GM18909 (cell line): ENCODE measurements at regions not wholly inside any gene's neighbourhood (a gene's known extent, or its start where the extent isn't known, plus 50 kb on each side); places are given as distances from the start of the nearest gene placed in this dataset.
"Not testable (repeated sequence)": the region's sequence is repeated elsewhere in the genome, so short reads cannot be mapped to it uniquely, and the experiment has no call there.

Experiments used
- ATAC-seq: cut with Tn5 transposase; IDR thresholded peaks from one replicate; pipeline ENCODE4 v1.9.1; 2021; ENCODE audit warnings: mild to moderate bottlenecking; ENCODE audit not compliant: unreplicated experiment, poor library complexity

DNA sequence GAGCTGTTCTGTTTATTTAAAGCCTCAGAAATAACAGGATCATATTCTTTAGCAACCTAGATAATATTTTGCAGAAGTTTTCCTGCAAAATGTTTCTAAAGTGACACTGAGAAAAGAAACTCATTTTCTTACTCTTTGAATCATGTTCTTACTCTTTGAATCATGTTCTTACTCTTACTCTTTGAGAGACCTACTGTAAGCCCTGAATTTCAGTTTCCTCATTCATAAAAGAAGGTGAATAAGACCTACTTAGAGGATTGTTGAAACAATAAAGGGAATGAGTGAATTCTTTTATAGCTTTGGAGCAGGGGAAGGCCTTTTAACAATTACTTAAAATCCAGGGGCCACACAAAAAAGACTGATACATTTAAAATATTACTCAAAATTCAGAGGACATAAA, 221.7 kb upstream of the CMC1 start:
- ATAC-seq: no peak

DNA sequence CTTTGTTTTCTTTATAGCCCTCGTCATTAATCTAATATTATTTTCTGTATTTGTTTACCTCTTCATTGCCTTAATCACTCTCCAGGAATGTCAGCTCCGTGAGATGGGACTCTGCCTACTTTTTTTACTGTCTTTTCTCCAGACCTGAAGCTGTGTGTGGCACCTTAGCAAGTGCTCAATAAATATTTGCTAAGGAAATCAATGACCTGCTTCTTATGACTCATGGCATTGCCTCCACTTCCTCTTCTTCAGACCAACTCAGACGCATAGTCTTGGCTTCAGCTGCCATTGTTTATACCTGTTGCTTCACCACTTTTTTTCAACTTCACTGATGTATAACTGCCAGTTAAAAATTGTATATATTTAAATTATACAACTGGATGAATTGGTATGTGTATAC, 218.5 kb upstream of the CMC1 start:
- no peak for ATAC-seq

DNA sequence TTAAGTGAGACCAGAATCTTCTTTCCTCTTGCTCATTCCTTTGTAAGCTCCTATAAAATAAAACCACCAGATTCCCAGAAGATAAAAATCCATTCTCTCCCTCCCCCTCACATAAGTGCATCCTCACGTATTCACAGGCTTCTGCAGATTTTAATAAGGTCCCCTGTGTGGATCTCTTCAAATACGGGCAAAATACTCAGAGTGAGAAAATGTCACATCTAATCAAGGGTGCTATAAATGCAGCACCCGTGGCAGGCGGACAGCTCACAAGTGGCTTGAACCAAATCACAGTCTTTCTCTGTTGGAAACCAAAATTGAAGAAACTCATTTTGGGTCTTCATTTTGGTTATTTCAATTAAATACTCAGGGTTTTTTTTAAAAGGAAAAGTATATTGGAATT, 212.9 kb upstream of the CMC1 start:
- ATAC-seq: no peak

DNA sequence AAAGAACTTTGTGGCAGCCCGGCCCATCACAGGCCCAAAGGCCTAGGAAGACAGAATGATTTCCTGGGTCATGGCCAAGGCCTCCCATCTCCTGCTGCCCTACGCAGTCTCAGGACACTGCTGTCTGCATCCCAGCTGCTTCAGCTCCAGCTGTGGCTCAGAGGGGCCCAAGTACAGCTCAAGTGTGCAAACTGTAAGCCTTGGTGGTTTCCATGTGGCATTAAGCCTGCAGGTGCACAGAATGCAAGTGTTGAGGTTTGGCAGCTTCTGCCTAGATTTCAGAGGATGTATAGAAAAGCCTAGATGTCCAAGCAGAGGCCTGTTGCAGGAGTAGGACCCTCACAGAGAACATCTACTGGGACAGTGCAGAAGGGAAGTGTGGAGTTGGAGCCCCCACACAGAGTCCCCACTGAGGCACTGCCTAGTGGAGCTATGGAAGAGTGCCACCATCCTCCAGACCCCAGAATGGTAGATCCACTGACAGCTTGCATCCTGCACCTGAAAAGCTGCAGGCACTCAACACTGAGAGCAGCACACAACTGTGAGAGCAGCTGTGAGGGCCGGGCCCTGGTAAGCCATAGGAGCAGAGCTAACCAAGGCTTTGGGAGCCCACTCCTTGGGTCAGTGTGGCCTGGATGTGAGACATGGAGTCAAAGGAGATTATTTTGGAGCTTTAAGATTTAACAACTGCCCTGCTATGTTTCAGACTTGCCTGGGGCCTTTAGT, 208.2 kb upstream of the CMC1 start:
- no peak for ATAC-seq

DNA sequence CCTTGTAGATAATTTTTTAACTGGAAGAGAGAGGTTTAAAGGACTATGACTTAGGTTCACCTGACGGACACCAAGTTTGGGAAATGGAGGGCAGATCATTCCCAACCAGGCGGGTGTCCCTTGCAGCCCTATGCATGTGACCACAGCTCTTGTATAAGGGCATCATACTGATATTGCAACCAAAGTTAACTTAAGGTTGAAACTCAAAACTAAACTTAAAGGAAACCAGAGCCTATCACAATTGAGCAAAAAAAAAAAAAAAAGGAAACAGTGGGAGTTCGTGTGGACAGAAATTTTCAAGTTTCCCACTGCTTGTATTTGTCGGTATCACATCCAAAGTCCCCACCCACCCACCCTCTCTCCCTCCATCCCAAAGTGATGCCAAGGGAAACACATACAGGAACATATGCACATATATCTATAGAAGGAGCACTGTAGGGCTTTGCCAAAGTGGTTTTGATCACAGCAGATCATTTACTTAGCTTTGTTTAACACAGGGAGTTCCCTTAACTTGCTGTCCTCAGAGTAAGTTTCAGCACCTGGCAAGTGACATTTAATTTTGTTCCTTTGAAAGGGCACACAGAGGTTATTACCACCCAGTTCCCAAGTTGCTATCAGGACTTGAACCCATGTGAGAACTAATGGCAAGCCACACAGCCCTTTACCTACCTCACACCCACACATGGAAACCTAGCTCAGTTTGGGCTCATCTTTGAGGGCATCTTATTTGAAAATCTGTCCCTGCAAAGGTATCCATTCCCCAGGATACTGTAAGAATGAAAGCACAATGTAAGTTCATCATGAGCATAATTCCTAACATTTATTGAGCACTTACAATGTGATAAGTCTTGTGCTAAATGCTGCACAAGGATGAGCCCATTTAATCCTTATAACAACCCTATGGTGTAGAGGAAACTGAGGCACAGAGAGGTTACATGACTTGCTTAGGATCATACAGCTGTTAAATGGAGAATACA, 204.5 kb upstream of the CMC1 start:
- ATAC-seq: peak; percentile 82

DNA sequence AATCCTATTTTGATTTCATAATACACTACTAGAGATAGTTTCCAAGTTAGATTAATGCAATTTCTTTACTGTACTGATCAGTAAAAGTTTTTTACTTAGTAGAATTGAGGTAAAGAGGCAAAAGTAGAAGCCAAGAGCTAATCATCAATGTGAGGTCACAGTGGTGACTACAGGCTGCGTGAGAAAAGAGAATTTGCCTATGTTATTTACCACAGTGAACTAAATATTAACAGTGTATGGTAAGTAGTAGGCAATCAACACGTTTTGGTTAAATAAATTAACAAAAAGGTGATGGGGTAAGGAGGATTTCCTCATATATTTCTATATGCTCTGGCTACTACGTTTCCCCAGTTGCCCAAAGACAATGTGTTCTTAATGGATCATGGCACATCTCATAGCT, 202.2 kb upstream of the CMC1 start:
- peak; percentile 50 for ATAC-seq

DNA sequence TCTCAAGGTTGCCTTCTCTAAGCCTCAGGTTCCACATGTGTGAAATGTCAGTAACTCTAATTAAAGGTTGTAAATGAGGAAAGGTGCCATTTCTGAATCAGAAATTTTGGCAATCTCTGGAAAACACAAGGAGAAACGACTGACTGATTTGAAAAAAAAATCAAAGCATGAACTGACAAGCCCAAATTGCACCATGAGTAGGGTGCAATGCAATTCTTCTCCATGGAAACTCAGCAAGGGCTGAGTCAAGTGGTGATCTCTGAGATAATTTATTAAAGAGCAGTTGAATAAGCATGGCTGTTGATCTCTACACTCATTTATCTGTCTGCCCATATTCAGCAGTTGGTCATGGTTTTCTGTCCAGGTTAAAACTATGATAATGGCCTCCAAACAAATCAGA, 201.6 kb upstream of the CMC1 start:
- no peak for ATAC-seq

DNA sequence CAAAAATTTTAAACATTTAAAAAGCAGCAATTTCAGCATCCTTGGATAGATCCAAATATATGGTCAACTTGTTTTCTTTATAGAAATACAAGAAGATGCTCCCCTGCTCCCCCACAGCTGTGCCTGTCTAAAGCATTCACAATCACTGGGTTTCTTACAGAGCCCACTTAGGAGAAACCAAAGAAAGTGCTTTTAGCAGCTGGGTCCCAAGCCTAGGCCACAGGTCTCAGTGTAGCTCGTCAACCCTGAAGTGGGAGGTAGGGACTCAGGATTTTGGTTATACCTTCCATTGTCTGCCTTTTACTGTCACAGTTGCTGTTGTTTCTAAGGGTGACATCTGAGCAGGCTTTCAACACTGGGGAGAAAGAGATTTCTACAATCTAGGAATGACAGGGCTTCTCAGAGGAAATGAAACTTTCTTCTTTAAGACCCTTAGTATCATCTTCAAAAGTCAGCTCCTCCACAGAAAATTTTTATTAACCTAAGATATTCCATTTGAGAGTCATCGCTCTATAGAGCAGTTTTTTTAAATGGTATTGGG, 199.3 kb upstream of the CMC1 start:
- ATAC-seq: peak; percentile 59

DNA sequence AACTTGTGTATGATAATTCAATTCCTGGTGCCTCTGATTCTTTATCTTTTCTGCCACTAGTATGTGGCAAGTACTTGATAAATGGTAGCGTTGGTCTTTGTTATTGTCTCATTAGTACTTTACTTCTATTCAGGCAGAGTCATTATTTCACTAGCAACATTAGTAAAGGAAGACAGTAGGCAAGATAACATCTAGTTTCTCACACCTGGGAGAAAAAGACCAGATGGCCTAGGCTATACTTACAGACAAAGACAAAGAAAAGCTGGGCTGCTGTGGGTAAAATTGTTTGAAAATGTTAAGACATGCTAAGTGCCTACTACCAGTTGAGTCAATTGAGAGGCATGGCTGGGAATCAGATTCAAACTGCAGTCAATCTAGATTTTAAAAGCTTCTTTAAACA, 198.7 kb upstream of the CMC1 start:
- ATAC-seq: peak; percentile 27

DNA sequence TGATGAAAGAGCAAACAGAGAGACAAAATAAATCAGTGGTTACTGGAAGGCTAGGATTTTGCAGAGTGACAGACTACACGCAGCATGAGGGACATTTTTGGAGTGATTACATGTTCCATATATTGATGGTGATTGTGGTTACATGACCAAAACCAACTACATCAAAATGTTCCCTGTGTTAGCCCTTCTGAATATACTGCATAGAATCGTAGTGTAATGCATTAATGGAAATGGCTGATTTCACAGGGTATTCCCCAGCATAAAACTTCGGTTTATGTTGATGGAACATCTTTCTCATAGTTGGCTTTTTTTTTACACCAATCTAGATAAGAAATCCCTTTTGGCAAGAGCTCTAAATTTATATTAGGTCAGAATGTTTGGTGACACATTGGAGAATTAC, 191.3 kb upstream of the CMC1 start:
- ATAC-seq: no peak

DNA sequence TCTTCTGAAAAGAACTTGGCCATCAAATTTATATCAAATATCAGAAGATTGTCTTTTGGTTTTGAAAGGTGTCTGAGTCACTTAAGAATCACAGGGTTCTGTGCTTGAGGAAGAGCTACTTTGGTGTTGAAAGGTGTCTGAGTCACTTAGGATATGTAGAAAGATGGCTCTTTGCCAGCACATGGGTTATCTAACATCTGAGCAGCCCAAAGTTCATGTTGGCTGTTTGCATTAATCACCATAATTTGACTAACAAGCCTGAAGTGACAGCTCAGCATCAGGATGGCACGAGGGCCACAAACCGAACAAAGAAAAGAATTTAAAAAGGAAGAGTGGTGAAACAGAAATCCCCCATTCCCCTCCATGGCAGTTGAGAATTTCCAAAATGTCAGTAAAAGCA, 190.5 kb upstream of the CMC1 start:
- no peak for ATAC-seq

DNA sequence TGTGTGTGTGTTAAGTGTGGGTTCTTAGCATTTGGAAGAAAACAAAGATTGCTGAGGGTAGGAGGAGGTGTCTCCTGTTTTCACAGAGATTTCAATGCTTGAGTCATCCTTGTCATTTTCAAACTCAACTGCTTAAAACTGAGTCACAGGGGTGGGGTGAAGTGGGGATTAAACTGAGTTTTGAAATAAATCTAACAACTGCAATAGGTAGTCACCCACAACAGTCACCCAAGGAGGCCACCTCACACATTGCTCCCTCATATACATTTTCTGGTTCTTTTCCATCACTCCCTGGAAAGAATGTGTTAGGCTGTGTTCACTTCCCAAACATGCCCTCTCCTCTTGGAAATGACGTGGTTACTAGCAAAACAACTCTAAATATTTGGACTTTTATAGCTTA, 187.7 kb upstream of the CMC1 start:
- ATAC-seq: no peak

DNA sequence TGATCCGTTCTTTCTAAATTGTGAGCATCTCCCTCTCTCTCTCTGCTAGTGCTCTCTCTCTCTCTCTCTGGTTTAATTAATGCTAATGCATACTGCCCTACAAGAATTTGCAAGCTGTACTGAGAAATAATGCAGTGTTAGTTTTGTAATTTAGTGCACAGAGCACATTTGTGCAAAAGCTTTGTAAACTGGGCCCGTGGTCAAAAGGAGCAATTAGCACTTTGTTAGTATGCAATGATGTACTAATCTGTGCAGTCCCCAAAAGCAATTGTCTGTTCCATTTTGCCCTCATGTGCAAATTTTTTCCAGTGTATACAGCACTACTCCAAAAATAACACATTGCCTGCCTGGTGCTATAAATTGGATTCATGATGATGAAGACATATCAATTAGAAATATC, 184.6 kb upstream of the CMC1 start:
- ATAC-seq: no peak

DNA sequence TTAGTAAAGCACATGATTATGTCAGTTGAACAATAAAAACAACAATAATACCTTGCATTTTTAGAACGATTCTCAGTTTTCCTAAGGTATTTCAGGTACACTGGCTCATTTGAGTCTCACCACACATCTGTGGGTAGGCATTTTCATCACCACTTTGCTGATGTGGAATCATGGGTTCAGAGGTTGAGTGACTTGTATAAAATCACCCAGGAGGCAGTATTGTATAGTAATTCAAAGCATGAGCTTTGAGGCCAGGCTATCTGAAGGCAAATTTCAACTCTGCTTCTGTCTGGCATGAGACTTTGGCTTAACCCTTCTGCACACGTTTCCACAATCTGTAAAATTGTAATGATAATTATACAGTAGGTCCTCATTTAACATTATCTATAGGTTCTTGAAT, 183.9 kb upstream of the CMC1 start:
- ATAC-seq: no peak

DNA sequence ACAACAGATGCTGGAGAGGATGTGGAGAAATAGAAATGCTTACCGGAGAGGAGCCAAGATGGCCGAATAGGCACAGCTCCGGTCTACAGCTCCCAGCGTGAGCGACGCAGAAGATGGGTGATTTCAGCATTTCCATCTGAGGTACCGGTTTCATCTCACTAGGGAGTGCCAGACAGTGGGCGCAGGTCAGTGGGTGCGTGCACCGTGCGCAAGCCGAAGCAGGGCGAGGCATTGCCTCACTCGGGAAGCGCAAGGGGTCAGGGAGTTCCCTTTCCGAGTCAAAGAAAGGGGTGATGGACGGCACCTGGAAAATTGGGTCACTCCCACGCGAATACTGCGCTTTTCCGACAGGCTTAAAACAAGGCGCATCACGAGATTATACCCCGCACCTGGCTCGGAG, 182.2 kb upstream of the CMC1 start:
- ATAC-seq: not testable (repeated sequence)

DNA sequence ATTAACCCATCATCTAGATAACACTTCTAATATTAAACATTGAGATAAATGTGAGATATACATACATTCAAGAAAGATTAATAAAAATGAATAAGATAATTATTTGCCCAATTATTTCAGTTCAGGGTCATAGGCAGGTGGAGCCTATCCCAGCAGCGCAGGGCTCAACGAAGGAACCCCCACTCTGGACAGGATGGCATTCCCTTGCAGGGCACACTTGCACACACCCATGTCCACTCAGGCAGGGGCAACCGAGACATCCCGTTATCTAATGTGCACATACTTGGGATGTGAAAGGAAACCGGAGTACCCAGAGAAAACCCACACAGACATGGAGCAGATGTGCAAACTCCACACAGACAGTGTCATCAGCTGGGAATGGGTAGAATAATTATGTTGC, 175.4 kb upstream of the CMC1 start:
- ATAC-seq: no peak

DNA sequence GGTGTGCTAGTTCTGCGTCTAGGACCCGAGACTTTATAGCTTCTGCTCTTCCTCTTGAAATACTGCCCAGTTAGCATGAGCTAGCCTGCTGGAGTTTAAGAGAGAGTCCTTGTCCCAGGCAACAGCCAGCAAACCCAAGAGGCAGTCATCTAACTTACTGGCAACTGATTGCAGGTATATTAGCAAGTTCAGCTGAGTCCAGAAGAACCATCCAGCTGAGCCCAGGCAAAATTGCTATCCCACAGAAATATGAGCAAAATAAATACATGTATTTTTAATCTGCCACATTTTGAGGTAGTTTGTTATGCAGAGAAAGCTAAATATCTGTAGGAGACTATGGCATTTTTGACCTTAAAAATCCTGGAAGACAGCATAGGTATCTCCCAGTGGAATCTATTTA, 174.4 kb upstream of the CMC1 start:
- ATAC-seq: no peak

DNA sequence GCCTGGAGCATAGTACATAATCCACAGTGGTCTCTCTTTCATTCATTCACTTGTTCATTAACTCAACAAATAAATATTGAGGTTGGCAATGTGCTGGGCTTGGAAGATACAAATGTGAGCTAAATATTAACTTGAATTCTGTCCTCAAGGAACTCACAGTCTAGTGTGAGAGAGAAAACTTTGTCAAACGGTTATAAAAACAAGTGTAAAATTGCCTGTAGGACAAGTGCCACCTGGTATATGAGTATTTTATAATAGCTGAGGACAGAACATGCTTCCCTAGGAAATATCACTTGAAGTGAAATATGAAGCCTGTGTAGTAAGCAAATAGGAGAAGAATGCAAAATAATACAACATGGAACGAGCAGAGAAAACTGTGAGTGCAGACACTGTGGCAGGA, 173.1 kb upstream of the CMC1 start:
- no peak for ATAC-seq

DNA sequence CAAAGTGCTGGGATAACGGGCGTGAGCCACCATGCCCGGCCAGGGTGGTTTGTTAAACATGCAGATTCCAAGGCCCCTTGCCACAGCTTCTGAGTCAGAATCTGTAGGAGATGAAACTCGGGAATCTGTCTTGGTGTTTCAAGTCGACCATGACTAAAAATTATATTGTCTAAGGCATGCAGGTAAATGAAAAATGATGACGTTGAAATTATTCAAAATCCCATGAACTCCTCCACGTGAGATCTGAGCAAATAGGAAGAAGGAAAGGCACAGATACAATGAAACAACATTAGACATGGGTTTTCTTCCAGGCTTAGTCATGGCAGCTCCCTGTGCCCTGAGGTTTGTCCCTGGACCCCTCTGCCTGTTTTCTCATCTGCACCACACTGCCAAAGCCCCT, 172.0 kb upstream of the CMC1 start:
- no peak for ATAC-seq

DNA sequence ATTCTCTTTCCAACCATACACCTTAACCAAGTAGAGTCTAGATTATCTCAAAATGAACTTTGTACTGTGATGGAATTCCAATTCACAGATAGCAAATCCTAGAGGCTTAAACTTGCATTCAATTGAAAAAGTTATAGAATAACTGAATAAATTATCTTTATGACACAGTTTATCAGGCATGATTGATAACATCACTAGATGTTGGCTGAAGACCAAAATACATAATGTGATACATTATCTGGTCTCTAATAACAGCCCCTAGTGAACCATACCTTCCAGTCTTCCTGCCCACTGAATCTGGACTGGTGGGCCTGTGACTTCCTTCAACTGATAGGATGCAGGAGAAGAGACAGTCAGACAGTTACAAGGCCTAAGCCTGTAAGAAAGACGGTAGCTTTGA, 165.2 kb upstream of the CMC1 start:
- ATAC-seq: no peak

DNA sequence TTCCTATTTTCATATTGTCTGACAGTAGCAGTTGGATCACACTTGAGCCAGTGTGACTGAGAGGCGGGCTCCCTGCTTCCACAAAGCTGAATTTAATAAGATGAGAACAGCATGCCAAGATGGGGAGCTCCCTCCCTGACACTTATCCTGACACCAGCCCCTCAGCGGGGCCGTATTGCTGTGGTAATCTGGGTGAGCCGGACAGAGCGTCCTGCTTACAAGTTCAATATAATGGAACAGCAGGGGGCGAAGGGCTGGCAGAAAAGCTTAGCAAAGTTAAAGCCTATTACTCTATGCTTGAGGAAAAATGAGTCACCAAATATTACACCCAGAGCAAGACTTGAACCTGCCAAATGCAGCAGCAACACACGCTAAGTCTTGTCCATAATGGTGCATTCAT, 163.8 kb upstream of the CMC1 start:
- no peak for ATAC-seq
